HPDE6-E6E7 (cell line): ENCODE measurements at regions not wholly inside any gene's neighbourhood (a gene's known extent, or its start where the extent isn't known, plus 50 kb on each side); places are given as distances from the start of the nearest gene placed in this dataset.
"Not testable (repeated sequence)": the region's sequence is repeated elsewhere in the genome, so short reads cannot be mapped to it uniquely, and the experiment has no call there.

Source experiments
- DNase-seq: peaks from one replicate; pipeline ENCODE4 v3.0.0; 2011; ENCODE audit warnings: missing footprints; ENCODE audit errors: extremely low spot score

DNA sequence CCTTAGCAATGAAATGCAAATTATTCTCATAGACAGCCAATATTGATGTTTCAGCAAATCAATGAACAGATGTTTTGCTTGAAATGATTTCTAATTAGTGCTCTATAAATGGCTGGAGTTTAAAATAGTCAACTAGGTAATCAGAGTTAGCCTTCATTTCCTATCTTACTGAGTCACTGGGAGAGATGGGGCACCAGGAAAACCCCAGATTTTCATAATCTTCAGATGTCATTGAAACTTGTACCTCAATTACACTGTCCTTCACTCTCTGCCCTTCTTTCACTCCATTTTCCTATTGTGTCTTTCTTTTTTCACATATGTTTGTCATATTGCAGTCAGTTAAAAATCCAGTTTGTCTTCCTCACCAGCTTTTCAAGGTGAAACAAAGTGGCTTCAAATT is 92.7 kb downstream of the C12orf75 start:
- DNase-seq = no peak

DNA sequence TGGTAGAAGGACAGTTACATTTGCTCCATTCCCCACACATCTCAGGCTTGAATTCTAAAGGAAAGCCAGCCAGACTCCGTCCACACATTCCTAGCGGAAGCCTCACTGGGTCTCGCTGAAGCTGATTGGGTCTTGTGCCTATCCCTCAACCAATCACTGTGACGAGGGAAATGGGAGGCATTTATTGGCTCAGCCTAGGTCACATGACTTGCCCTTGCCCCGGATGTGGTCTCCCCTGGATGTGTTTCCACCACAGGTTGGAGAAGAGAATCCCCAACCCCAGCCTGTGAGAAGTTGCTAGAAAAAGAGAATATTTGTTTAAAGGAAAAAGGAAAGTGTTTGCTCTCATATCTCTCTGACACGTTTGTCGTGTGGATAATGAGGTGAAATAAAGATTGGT is 93.4 kb downstream of the C12orf75 start:
- DNase-seq = no peak

DNA sequence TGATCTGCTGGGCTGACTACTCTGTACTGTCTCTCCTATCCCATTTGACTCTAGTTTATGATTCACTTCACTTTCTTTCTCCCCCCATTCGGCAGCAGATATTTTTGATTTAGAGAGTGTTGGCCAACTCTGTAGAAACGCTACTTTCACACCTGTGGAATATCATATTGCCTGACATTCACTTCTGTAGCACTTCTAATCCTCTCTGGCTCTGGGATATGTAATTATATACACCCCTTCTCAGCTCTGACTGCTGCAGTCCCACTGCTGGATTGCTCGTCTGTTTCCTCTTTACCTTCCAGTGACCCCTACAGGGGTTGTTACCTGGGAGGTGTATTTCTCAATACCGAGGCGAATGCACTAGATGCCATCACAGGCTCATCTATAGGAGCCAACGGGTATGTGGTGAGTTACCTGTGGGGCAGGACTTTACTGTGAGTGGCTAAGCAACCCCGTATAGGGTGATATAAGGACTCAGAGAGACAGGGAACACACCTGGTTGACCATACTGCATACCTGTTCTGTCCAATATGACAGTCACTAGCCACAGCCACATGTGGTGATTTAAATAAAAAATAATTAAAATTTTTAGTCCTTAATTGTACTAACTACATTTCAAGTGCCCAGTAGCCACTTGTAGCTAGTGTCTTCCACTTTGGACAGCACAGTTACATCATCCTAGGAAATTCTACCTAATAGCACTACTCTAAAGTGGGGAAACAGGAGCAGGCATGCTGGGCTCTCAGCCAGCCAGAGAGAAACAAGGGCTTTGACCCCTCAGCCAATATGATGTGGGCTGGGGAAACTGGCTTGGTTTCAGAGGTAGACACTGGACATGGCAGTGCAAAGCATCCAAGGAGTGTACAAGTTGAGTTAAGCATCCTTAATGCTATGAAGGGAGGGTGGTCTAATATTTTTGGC is 95.0 kb downstream of the C12orf75 start:
- no peak for DNase-seq

DNA sequence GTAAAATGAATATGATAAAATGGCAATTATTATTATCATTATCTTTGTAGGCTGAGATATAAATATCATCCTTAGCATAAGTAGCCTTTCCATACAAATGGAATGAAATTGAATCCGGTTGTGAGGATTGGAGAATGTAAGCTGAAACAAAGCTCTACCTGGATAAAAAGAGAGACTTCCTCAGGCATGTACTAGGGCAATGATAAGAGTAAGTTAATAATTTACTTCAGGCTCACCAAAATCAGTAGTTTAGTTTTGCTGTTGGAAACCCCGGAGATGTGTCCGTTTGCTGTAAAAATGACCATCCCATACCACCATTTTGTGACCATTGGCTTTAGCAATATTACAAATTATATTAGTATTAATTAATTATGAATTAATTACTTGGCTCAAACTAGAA is 96.3 kb downstream of the C12orf75 start:
- DNase-seq = no peak

DNA sequence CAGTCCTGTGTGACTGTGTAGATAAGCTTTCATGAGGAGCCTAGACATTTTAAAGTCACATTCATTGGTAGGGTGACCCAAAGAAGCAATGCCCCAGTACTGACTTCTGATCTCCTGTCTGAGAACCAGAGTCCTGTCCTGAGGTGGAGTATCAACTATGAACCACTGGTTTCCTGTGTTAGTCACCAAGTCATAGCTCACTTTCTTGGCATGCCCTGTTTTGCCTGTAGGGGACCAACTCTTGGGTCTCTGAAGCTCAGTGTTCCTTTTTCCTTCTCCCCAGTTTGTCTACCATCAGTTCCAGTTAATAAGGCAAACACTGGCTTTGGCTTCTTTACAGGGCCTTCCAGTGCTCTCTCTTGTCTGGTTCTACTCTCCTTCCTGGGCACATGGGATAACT is 97.4 kb downstream of the C12orf75 start:
- DNase-seq = peak; percentile 31

DNA sequence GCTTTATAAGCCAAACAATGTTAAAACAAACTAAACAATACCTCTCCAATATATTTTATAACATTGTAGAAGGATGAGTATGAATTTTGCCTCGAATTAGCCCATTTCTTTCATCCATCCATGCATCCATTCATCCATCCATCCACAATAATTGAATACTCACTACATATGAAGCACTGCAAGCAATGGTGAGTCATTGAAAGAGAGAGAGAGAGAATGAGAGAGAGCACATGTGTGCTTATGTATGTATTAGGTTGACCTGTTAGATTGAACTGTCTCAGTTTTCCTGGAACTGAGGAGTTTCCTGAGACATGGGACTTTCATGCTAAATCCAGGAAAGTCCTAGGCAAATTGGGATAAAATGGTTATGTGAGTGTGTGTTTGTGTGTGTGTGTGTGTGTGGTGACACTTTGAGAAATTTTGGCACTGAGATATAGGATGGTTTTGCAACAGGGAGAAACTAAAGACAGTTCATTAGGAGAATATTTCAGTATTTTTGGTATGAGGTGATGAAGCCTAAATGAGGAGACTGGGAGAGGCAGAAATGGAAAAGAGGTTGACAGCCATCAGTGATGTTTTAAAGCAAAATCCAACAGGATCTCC is 98.4 kb downstream of the C12orf75 start:
- no peak for DNase-seq

DNA sequence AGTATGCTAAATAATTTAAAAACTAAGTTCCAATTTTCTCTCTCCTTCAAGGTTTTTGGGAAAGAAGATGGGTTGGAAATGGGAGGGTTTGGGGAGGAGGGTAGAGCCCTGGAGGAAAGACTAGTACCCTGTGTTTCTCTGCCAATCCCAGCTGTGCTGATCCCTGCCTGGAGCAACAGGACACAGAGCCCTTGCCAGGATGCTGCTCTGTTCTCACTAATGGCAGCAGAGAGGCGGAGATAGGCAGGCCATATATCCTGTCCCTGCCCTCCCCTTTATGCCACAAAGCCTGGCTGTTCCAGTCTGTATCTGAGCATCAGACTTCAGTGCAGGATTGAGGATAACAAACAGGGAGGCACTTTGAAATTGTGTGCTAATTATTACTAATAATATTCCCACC is 99.0 kb downstream of the C12orf75 start:
- no peak for DNase-seq

DNA sequence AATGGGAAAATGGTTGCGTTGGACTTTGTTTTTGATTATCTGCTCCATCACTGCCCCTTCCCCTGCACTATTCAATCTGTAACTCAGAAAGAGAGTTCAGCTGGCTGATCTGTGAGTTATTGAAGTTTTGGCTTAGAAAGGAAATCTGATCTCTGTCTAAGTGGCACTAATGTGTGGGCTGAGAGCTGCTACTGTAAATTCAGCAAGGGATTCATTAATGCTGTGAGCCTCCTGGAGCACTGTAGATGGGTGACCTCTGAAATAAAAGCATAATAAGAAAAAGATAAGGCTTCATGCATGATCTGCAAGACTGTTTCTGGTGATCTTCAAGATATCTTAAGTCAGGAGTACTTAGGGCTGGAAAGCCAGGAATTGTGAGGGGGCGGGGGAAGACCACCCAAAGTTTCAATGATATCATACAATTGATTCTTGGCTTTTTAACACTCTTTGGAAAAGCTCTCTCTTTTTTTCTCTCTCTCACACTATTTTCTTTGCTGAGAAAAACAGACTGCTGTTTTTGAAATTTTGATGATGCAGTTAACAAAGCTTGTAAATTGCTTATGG is 101.1 kb downstream of the C12orf75 start:
- no peak for DNase-seq

DNA sequence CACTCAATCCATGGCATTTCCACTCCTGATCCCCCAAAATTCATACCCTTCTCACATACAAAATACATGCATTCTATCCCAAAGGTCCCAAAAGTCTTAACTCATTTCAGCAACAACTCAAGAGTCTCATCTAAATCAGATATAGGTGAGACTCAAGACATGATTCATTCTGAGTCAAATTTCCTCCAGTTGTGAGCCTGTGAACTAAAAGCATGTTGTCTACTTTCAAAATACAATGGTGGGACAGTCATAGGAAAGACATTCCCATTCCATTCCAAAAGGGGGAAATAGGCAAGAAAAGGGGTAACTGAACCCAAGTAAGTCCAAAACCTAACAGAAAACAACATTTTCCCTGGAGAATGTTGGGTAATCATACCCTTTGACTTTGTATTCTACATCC is 103.3 kb downstream of the C12orf75 start:
- DNase-seq = peak; percentile 20

DNA sequence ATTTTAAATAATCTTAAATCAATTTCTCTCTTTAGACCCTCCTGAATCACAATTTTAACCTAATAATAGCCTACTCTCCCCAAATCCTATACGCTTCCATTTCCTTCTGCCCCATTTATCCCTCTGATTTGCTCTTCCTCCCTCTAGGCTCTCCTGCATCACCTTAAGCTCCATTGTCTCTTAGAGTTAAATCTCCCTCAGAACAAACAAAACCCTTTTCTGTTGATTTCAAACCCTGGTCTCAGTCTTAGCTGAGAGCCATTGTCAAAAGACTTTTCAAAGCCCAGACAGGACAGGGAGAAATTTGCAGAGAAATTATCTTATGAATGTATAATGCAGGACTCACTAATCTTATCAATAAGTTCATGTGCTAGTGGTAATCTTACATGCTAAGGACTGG is 106.1 kb downstream of the C12orf75 start:
- DNase-seq = no peak

DNA sequence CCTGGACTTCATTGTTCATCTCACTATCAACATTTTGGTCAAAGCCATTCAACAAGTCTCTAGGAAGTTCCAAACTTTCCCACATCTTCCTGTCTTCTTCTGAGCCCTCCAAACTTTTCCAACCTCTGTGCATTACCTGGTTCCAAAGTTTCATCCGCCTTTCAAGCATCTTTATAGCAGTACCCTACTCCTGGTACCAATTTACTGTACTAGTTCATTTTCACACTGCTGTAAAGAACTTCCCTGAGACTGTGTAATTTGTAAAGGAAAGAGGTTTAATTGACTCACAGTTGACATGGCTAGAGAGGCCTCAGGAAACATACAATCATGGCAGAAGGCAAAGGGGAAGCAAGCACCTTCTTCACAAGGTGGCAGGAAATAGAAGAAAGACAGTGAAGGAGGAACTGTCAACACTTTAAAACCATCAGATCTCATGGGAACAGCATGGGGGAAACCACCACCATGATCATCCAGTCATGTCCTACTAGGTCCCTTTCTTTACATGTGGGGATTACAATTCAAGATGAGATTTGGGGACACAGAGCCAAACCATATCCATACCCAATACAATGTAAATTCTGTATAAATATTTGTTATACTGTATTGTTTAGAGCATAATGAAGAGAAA is 109.7 kb downstream of the C12orf75 start:
- DNase-seq = no peak

DNA sequence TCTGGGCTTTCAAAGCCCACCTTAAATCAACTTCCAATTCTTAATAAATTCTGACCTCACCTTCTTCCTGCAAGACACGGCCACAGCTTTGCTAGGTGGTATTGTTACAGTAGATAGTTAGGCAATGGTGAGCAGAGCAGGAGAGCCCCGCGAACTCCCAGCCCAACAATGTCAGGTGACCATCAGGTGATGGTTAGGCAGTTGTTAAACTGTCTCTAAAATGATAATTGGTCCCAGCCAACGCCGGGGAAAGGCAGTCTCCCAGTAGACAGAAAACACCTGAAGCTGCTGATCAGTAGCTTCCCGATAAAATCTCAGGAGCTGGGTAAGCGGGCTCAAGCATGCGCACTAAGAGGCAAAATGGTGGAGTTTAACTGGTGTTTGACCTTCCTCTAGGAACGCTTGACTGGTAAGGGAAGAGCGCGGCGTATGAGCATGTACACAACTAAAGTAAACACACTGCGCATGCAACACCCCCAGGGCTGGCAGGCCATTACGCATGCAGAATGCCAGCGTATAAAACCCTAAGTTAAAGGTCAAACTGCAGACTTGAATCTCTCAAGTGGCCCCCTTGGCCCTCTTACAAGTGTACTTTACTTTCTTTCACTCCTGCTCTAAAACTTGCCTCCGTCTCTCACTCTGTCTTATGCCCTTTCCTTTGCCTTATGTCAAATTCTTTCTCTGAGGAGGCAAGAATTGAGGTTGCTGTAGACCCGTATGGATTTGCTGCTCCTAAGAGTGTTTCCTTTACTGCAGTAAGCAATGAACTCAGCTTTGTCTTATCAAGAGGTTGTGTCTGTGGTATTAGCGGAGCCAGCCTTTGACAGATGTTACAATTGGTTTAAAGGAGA is 113.5 kb downstream of the C12orf75 start:
- no peak for DNase-seq

DNA sequence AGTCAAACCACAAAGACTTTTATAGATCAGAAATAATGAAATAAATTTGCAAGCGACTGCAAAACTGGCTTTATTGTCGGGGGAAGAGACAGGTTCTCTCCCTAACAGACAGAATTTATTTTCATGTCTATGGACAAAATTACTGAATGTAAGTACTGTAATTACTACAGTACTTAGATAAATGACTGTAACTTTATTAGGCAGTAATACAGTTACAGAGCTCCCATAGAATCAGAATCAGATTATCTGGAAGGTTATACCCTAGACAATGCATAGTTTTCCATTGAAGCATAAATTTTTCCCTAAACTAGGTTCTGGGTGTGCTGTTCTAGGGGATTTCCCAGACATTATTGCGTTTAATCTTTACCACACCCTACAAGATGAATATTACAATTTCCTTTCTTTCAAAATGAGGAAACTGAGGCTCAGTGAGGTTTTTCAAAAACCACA is 114.2 kb downstream of the C12orf75 start:
- no peak for DNase-seq

DNA sequence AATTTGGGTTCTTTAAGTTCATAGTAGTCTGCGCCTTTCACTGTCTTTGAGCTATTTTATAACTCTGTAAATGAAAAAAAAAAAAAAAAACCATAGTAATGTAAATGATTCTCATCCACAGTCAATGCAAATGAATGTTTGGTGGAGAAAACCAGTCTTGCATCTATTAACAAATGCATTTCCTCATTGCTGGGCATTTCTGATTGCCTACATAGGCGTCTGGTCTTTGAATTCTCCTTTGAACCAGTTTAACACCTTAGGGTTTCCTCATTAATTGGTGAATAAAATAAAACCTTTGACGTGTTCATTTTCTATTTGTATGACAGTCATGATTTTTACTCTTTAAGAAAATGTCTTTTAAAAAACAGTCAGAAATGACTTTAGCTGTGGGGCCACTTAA is 114.8 kb downstream of the C12orf75 start:
- DNase-seq = no peak

DNA sequence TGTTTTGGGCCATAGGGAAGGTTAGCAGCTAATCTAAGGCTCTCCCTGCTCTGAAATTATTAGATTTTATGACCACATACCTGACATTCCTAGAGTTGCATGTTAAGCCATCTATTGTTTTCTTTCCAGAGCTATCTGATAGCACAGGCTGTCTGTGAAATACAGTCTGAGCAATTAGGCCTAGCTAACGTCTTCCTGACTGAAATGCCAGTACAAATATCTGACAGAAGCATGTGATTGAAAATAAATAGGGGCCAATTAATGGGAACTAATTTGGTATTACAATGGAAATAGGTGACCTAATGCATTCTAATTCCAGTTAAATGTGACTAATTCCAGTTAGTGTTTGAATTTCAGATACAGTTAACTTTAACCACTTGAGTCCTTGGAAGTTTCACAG is 115.2 kb downstream of the C12orf75 start:
- no peak for DNase-seq

DNA sequence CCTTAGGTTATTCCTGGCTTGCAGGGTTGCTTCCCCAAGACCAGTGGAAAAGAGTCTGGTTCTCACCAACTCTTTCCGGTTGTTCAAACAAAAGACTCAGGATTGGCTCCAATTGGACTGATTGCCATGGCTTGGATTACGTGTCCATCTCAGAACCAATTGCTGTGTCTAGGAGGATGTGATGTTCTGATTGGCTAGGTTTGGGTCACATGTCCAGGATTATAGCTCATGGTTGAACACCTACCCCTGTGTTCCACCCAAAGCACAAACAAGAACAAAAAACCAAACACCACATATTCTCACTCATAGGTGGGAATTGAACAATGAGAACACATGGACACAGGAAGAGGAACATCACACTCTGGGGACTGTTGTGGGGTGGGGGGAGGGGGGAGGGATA is 116.0 kb downstream of the C12orf75 start:
- not testable (repeated sequence) for DNase-seq

DNA sequence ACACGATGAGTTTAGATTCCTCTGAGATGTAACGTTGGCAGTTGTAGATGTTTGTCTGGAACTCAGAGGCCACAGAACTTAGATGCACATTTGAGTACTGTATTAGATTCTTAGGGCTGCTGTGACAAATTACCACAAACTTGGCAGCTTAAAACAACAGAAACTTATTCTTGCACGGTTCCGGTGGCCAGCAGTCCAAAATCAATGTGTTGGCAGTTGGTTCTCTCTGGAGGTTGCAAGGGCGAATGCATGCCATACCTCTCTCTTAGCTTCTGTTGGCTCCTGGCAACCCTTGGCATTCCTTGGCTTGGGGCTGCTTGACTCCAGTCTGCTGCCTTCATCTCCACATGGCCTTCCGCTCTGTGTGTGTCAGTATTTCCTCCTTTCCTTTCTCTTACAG is 118.9 kb downstream of the C12orf75 start:
- DNase-seq = no peak

DNA sequence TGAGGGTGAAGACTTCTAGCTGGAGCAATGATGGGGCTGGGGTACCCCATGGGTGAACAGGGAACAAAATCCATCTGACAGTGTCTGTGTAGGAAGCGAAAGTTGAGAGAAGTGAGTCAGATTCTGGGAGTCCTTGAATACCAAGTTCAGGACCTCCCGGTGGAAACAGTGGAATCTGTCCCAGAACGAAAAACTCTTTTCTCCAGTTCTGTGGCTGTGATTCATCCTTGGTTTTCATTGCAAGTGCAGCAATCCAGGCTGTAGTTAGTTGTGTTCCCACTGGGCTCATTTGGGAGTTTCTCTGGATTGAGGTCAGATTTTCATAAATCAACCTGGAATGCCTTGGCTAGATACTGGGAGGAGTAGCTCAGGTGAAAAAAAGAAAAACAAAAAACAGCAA is 120.7 kb downstream of the C12orf75 start:
- DNase-seq = no peak

DNA sequence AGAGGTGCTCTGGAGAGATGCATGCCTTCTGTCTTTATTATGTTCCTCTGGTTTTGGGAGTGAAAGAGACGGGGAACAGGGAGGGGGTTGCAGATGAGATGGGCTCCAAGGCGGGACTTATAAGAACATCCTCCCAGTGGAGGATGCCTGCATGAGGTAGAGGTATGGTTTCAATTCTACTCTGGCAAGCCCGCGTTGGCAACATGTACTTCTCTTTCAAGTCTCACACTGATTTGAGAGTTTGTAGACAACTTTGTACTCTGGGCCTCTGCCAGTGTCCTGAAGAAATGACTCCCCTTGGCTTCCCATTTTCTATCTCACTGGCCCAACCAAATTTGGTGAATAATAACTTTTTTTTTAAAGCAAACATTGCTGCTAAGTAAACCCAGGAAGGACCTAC is 121.3 kb downstream of the C12orf75 start:
- no peak for DNase-seq

DNA sequence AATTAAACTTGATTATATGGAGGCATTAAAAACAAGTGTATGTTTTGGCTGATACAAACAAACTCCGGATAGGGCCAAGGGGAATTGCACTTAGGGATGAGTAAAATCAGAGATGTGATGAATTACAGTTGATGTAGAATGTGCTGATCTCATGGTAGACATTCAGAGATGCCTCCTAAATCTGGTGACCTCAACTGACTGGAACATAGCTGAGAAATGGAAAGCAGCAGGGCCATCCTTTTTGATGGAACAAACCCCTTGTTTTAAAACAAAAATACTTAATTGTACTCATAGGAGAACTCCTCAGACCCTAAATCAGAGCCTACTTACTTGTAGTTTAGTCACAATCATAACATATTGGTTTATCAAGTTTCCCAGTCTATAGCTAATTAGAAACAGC is 122.8 kb downstream of the C12orf75 start:
- no peak for DNase-seq

DNA sequence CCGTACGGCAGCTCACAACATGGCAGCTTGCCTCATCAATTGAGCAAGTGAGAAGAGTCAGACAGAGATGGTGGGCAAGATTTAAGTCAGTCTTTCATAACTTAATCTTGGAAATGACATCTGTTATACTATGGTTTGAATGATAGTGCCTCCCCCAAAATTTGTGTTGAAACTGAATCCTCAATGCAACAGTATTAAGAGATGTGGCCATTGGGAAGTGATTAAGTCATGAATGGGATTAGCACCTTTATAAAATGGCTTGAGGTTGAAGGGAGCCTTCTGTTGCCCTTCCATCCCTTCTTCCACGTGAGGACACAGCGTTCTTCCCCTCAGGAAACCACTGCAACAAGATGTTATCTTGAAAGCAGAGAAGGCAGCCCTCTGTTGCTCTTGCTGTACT is 124.2 kb downstream of the C12orf75 start:
- DNase-seq = no peak

DNA sequence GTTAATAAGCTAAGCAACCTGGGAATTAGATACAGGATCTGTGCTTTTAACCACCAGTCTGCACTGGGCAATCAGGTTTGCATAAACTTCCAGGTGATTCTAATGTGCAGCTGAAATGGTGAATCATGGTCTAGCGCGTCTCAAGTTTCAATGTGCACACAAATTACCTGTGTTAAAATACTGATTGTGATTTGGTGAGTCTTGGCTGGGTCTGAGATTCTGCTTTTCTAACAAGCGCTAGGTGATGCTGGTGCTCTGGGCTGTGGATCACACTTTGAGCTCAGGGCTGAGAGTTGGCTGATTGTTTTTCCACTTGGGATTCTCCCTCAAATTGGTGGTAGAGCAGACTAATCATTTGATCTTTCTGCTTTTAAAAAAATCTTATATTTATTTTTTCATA is 124.8 kb downstream of the C12orf75 start:
- DNase-seq = peak; percentile 20
